NOMO-1 treated with DMSO at 0.1 percent for 48 hours (cell line): ENCODE measurements at regions not wholly inside any gene's neighbourhood (a gene's known extent, or its start where the extent isn't known, plus 50 kb on each side); places are given as distances from the start of the nearest gene placed in this dataset.

Experiments used
- DNase-seq: peaks from one replicate; lab custom pipeline; 2025; ENCODE audit not compliant: unreplicated experiment; lab: John Stamatoyannopoulos, UW

DNA sequence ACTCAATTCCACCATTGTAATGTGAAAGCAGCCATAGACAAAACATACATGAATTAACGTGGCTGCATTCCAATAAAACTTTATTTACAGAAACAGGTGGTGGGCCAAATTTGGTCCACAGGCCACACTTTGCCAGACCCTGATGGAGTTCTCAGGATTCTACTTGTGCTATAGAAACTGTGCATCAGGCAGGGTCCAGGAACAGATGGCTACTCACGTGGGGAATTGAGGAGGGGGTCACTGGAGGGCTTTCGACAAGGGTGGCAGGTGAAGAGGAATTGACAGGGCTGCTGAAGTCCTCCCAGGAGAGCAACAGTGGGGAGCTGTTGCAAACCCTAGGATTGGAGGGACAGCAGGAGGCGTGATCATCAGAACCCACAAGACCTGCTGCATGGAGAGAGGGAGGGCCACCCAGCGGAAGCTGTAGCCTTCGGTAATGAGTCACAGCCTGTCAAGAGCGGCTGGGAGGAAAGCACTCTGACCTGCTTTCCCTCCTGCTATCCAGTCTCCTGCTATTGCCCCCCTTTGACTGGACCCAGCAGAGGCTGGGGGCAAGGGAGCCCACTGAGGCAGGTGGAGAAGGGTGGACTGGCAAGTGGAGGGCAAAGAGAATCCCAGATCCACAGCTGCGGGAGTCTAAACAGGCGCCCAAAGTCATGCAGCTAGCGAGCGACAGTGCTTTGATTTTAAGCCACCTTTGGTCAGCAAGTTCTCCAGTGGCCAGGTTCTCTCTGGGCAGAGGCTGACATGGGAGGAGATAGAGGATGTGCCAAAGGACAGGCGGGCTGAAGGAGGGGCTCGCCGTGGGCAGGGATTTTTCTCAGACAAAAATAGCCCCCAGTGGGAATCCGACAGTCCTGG, 138.3 kb upstream of the SMIM23 start:
- no peak for DNase-seq

DNA sequence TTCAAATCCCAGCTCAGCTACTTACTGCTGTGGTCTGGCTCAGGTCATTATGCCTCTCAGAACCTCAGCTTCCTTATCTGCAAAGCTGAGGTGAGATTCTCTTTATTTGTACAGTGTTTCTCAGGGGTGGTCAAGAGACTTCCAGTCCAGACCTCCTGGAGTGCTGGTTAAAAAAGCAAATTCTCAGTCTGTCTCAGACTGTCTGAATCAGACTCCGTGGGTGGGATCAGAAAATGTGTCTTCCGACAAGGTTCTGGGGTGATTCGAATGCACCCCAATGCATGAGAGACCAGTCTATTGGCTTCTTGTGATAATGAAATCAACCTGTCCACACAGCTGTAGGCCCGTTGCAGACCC, 137.7 kb upstream of the SMIM23 start:
- DNase-seq = no peak

DNA sequence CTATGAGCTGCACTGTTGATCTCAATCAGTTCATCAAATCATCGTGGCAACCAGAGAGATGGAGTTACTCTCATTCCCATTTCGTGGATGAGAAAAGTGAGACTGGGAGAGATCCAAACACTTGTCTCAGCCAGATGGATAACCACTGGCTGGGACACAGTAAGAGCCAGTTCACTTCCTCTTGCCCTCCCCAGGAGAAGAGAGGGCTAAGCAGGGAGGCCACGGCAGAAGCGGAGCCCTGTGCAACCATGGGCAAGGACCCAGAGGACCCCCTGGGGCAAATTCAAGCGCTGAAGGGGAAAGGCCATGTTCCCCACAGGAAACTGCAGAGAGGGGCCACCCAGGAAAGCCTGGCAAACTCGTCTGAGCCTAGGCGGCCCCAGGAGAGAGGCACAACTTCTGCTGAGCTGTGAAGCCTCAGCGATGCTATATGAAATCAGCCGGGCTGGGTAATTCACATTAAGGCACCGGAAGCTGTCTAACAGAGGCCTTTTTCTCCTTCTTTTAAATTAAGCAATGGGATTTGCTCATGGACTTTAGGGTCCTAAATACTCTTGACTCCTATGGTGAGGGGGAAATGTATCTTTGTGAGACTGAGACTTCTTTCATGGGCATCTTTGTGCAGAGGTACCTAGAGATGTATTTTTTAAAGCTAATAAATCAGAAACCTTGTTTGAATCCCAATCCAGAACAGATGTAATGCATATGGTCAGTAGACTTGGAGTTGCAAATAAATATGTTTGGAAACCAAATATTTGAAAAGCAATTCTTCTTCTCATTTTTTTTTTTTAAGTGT, 137.1 kb upstream of the SMIM23 start:
- DNase-seq = no peak

DNA sequence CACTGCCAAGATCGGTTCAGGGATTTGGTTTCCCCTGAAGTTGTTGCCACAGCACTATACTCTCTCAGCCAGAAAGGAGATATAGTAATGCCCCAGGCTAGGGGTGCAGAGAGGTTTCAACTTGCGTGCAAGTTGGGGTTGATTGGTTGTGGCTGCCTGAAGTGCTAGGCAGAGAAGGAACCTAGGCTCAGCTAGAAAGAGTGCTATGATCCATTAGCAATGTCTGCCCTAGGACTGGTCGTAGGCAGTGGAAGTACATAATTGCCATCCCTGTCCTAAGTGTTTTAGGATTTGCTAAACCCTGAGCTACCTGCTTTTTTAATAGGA, 136.6 kb upstream of the SMIM23 start:
- no peak for DNase-seq

DNA sequence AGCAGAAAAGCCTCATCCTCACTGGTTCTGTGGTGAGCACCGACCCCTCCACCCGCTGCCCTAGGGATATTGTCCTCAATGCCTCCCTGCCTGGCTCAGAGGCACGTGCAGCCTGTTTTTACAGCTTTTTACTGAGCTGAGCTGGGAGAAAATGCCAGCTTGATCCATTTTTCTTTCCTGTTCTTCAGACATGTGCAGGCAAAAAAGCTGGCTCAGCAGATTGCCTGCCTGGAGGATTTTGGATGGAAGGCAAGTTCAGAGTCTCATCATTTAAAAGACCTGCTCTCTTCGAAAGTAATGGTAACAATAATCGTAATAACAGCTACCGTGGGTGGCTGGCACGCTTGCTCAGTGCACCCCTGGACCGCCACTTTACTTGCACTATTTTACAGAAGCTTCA, 135.0 kb upstream of the SMIM23 start:
- no peak for DNase-seq

DNA sequence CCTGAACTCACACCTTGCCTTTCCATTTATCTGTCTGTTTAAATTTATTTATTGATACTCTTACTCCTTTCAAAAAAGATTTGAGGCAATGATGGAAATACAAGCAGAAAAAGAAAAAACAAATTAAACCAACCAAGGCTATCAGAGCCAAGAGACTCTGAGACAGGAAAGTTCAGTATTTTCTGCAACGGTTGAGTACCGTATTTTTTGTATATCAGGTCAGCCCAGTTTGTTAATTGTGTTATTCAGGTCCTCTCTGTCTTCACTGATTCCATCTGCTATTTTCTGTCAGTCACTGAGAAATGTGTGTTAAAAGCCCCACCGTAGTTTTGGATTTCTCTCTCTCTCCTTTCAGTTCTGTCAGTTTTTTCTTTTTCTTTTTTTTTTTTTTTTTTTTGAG, 134.5 kb upstream of the SMIM23 start:
- no peak for DNase-seq

DNA sequence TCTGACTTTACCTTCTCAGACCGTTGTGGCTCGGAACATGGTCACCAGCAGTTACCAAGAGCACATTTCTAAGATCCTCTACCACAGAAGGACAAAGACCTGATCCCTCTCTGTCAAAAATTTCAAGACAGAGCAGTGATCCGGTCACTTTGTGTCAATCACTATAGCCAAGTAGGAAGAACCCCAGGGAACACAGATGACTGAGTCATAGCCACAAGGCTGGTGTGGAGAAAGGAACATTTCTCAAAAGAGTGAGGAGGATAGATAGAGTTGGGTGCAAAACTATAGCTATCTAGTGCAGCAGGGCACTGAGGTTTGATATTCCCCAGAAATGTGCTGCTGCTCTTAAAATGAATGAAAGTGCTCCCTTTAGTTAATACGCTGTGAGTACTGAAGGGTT, 130.7 kb upstream of the SMIM23 start:
- DNase-seq = no peak

DNA sequence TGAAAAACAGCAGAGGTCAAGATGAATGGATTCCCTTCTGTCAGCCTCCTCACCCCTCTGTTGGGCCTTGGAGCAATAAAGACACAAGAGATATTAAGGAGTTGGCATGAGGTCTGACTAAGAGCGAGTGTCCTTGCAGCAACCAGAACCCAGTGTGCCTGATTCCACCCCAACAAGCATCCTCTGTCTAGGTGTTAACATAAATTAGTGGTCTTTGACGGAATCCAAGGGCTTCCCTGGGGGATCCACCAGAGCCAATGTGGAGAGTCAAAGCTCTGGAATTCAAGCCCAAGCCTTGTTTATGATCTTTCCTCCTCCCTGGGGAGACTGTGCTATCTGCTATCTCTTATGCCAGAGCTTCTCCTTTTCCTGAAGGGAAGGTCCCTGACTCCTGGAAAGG, 128.1 kb upstream of the SMIM23 start:
- DNase-seq = no peak

DNA sequence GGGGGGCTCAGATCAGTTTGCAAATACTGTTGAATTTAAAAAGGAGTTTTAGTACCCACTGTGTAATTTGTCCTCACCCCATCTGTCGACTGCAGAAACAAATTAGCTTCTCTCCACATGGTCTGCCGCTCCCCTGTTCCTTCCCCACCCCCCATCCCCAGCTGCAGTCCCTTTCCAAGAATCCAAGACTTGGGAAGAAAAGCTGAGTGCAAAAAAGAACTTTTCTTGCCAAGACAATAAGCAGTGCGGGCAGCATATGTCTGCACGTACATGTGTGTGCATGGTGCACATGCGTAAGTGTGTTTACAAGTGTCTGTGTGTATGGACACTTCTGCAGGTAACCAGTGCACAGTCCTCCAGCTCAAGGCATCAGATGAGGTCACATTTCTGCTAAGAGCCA, 125.7 kb upstream of the SMIM23 start:
- DNase-seq = no peak

DNA sequence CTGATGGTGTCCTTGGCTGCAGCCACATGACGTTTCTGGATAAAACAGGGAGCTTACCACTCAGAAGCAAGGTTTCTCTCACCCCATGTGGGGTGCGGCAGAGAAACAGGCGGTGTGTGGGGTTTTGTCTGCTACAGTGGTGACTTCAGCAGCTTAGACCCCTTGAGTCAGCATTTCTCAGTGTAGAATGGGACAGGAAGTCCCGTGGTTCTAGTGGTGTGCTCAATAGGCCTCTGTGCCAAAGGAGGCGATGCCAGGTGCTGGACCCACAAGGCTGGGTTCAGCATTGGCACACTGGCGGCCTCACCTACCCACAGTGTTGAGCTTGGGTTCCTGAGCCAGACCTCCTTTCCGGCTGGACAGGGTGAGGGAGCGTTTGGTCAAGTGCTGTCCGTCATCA, 125.2 kb upstream of the SMIM23 start:
- no peak for DNase-seq

DNA sequence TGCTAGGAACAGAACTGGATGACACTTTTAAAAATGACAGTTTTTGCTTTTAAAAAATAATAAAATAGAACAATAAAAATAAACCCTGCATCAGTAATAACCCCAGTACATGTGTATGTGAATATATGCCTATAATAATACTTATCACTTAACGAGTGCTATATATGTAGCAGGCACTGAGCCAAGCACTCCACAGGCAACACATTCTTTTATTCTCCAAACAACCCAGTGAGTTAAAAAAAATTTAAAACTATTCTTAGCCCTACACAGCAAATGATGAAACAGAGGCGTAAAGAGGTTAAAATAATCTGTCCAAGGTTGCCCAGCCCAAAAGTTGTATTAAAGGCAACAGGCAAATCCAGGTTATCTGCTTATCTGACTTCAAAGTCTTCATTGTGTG, 124.5 kb upstream of the SMIM23 start:
- no peak for DNase-seq

DNA sequence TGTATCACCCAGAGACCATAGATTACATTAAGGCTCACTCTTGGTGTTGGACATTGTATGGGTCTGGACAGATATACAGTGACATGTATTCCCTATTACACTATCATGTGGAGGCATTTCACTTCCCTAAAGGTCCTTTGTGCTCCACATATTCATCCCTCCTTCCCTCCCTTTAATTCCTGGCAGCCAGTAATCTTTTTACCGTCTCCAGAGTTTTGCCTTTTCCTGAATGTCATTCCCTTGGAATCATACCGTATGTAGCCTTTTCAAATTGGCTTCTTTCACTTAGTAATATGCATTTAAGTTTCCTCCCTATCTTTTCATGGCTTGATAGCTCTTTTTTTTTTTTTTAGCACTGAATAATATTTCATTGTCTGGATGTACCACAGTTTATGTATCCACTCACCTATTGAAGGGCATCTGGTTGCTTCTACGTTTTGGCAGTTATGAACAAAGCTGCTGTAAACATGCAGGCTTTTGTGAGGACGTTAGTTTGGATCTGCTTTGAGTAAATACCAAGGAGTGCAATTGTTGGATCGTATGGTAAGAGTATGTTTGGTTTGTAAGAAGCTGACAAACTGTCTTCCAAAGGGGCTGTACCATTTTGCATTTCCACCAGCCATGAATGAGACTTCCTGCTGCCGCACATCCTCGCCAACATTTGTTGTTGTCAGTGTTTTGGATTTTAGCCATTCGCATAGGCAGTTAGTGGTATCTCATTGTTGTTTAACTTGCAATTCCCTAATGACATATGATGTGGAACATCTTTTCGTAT, 122.1 kb upstream of the SMIM23 start:
- DNase-seq = no peak

DNA sequence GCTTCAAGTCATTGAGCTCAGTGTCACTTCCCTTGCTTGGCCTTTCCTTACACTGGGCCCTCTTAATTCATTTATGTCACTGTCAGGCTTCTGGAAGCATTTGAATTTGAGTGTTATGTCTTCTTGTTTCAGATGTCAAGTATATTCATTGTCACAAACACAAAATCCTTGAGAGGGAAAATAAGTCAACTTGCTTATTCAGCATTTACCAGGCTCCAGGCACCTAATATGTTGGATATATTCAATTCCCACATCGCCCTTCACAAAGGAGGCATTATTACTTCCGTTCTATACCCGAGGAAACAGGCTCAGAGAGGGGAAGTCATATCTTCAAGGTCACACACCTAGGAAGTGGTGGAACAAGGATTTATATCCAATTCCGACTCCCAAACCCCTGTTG, 121.1 kb upstream of the SMIM23 start:
- no peak for DNase-seq

DNA sequence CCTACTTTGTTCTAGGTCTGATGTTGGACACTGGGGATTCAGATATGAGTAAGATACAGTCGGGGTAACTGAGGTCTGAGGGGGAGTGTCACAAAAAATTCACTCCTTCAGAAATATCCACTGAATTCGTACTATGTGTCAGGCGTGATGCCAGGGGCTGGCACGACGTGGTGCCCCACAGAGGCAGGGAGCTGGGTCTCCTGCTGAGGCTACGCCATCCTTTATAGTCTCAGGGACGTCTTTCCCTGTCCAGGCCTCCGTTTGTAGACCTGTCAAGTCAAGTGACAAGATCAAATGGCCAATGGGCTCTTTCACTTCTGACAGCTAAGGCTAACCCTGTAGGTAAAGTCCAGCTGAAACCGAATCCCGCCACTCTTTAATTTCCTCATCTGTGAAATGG, 118.8 kb upstream of the SMIM23 start:
- no peak for DNase-seq

DNA sequence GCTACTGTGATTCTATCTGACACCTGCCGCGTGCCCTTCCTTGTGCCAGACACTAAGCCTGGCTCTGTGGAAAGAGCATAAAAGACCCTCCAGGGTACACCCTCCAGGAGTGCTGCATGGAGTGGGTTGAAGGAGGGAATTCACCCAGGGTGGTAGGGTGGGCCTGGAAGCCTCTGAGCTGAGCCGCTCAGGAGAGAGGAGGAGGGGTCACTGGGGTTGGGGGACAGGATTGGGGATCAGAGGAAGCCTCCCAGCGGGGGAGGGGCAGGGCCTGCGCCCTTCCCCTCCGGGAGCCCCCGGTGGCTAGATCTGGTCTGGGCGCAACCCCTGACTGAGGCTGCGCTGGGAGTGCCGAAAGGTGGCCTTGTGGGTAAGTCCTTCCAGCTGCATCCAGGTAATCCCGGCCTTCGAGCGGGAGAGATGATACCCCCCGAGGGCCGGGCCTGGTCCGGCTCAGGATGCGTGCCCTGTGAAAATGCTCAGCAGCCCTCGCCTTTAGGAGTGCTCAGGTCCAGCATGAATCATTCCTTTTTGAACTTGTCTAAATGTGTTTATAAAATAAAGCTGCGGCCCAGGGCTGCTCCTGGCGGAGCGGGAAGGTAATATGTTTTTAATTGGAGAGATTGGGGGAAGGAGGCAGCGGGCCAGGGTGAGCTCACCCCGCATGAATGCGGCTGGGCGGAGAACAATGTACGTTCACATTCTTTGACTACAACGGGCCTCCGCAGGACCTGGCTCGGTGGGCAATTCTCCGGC, 118.1 kb upstream of the SMIM23 start:
- no peak for DNase-seq

DNA sequence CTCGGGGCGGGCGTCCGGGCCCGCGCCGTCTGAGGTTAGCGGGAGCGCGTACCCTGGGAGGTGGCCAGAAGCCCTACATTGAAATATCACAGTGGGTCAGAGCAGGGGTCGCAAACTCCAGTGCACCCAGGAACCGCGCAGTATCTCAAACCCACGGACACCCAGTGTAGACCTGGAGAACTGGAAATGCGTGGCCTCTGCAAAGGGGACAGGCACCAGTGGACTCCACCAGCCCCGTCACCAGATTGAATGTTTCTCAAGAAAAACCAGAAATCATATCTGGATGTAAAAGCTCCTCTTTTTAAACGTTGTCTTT, 117.6 kb upstream of the SMIM23 start:
- DNase-seq = no peak

DNA sequence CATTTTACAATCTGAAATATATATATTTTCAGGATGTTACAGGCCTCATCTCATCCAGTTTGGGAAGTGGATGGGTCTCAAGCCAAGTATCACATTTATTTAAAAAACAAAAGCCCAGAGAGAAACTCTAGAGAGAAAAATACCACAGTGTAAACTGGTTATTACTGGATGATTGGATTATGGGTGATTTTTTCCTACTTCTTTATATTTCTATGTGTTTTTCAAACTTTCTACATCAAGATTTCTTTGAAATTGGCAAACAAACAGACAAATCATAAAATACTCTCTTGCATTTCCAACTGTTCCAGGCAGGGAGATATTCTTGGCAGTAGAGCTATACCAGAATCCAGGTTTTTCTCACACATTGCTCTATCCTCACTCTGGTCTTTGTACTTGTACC, 116.0 kb upstream of the SMIM23 start:
- DNase-seq = no peak

DNA sequence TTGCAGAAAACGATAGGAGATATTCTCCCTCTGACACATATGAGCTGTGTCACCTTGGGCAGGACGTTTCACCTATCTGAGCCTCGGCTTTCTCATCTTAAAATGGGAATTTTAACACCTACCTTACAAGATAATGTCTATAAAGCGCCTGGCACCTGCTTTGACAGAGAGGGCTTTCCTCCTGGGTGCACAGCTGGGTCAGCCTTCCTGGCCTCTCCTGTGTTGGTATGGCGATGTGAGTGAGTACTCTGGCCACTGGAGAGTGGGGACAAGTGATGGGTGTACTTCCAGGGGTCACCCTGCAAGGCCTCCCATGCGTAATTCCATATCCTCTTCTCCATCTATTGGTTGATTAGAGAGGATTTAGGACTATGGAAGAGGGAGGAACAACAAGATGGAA, 113.1 kb upstream of the SMIM23 start:
- DNase-seq = no peak

DNA sequence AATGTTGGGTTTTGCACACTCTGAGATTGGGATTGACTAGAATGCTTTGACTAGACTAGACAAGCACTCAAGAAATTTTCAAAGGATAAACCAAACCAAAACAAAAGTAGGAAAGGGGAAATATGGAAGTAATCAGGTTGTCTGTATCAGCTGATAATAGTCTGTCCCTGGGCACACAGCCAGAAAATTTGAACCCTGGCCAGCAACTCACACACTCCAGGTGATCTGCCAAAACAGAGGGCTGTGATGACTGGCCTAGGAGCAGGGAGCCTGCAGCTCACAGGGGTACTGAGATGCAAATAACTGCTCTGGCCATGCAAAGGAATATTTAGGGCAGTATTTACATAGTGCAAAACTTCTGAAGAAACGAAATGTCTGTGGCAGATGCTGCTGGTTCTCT, 112.3 kb upstream of the SMIM23 start:
- DNase-seq = no peak

DNA sequence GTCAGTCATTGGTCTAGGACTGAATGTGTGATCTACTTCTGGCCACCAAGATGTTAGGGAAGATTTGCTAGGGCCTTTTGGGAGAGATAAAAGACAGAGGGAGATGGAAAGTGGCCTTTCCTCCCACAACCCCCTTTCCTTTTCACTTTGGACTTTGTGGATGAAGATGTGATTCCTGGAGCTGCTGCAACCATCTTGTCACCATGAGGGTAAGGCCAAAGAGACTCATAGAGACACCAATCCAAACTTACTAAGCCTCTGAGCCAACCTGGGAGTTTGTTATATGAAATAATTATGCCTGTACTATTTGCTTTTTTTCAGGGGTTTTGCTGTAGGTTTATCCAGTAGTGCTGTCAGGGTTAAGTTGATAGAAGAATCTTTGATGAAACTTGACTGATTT, 111.8 kb upstream of the SMIM23 start:
- no peak for DNase-seq

DNA sequence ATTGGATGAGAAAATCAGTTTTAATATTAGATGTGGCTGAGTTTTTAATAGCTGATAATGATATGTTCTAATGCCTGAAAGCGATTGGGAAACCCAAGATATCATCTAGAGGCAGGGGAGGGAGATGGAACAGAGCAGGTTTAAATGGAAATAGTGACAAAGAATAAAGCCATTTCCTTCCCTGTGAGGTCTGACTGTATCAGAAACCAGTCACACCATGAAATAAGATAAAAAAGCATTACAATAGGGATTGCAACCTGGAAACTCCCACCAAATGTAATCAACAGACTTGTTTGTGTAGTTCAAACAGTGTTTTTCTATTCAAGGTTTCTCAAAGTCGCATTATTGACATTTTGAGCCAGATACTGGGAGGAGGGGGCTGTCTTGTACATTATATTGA, 110.1 kb upstream of the SMIM23 start:
- no peak for DNase-seq
